ENCODE measurements at regions not wholly inside any gene's neighbourhood (a gene's known extent, or its start where the extent isn't known, plus 50 kb on each side); places are given as distances from the start of the nearest gene placed in this dataset.

DNA sequence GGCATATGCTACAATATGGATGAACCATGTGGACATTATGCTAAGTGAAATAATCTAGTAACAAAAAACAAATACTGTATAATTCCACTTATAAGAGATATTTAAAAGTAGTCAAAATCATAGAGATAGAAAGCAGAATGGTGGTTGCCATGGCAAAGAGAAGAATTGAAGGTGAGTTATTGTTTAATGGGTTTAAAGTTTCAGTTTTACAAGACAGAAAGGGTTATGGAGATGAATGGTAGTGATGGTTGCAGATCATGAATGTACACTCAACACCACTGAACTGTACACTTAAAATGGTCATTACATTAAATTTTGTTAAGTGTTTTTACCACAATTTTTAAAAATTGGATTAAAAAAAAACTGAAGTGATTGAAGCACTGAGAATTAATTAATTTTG, 298.2 kb upstream of the ZC3H15 start:
- intact Hi-C loops (cut with DNase I), result no loop called here
- DNase-seq (no peak), ATAC-seq (no peak)
- H3K36me3 ChIP-seq, result no peaks in the 10 kb centered on the region
- no peaks in the 10 kb centered on the region for H3K4me1 ChIP-seq
- no peak overlapping the region for H3K27ac ChIP-seq
- no peak overlapping the region for H3K4me3 ChIP-seq
- TF ChIP-seq POLR2A (IDR thresholded peaks at IDR 0.05) (no peak), CTCF (IDR thresholded peaks at IDR 0.05) (no peak)
- no peaks in the 10 kb centered on the region for H3K27me3 ChIP-seq
- H3K9me3 ChIP-seq, result peaks cover 0 to 4% (median 0%) of the 10 kb centered on the region in 12 donors

DNA sequence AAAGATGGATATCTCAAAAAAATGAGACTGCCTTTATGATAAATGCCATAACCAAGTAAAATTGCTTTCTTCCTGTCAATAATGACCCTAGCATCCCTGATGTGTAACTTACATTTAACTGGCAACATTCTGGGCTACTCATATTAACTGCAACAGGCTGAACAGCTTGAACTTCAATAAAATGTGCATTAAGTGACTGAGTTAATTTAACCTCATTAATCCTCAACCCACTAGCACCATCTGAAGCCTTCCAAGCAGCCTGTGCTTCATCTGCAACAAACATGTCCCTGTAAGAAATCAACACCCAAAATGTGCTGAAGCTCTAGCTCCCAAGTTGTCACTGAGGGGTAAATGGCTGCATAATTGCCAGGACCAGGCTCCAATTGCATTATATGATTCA, 296.2 kb upstream of the ZC3H15 start:
- DNase-seq (no peak), ATAC-seq (no peak)
- TF ChIP-seq CTCF (IDR thresholded peaks at IDR 0.05), result no peak
- no peak for TF ChIP-seq POLR2A (IDR thresholded peaks at IDR 0.05)
- Histone ChIP-seq H3K27ac (no peak overlapping the region), H3K4me3 (no peak overlapping the region), H3K36me3 (no peaks in the 10 kb centered on the region), H3K27me3 (no peaks in the 10 kb centered on the region), H3K4me1 (no peaks in the 10 kb centered on the region), H3K9me3 (peaks cover 0 to 4% (median 0%) of the 10 kb centered on the region in 12 donors)
- intact Hi-C loops (cut with DNase I), result no loop called here

GRCh38 chr2:186195696-186196095, 290.4 kb upstream of the ZC3H15 start:
- WGBS, 4 donors, result 91 to 97% (median 93%) methylated on average over 3 of the region's 3 CpGs
- ATAC-seq (no peak), DNase-seq (no peak)
- H3K4me1 ChIP-seq, result no peaks in the 10 kb centered on the region
- intact Hi-C loops (cut with DNase I), result no loop called here
- no peak overlapping the region for H3K27ac ChIP-seq
- H3K4me3 ChIP-seq, result no peak overlapping the region
- TF ChIP-seq CTCF (IDR thresholded peaks at IDR 0.05), result no peak
- no peak for TF ChIP-seq POLR2A (IDR thresholded peaks at IDR 0.05)
- H3K9me3 ChIP-seq, result no peaks in the 10 kb centered on the region
- no peaks in the 10 kb centered on the region for H3K36me3 ChIP-seq
- H3K27me3 ChIP-seq, result no peaks in the 10 kb centered on the region

DNA sequence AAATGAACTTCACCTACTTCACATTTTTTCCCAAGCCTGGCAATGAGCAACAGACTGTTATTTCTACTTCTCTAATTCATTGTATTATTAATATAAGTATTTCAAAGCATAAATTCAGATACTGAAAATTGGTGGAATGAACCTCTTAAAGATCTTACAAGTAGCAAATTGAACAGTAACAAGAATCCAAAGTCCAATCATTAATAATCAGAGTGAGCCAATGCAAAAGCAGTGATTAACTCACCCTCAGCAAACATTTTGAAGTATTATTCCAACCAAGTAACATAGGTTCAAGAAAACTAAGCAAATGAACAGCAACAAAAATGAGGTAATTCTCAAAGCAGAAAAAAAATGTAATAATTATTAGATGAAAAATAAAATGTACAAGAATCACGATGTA, 288.1 kb upstream of the ZC3H15 start:
- Histone ChIP-seq H3K27ac (no peak overlapping the region), H3K27me3 (no peaks in the 10 kb centered on the region), H3K4me3 (no peak overlapping the region), H3K36me3 (no peaks in the 10 kb centered on the region), H3K4me1 (no peaks in the 10 kb centered on the region), H3K9me3 (no peaks in the 10 kb centered on the region)
- DNase-seq, result no peak
- 87 to 92% (median 90%) methylated on average over 1 of the region's 1 CpG for WGBS, 4 donors
- ATAC-seq, result no peak
- intact Hi-C loops (cut with DNase I), result no loop called here
- TF ChIP-seq CTCF (IDR thresholded peaks at IDR 0.05), result no peak
- no peak for TF ChIP-seq POLR2A (IDR thresholded peaks at IDR 0.05)
